ENCODE measurements at regions not wholly inside any gene's neighbourhood (a gene's known extent, or its start where the extent isn't known, plus 50 kb on each side); places are given as distances from the start of the nearest gene placed in this dataset.

GRCh38 chr7:68752485-68753178 is 845.6 kb upstream of the AUTS2 start:
- H3K27ac ChIP-seq (ENCODE audit: low read depth) = no peak overlapping the region
- DNase-seq (ENCODE audit: low spot score) = no peak
- H3K36me3 ChIP-seq (ENCODE audit: insufficient read depth) = no peaks in the 10 kb centered on the region
- no peaks in the 10 kb centered on the region for H3K27me3 ChIP-seq (ENCODE audit: insufficient read depth)
- H3F3A ChIP-seq (replicated peaks; ENCODE audit: low read depth) = no peaks in the 10 kb centered on the region
- H2AFZ ChIP-seq = no peak overlapping the region
- H3K4me1 Mint-ChIP-seq = no peaks in the 10 kb centered on the region
- no peaks in the 10 kb centered on the region for H3K9me2 ChIP-seq (ENCODE audit: insufficient read depth)
- no peaks in the 10 kb centered on the region for H4K20me1 ChIP-seq (replicated peaks; ENCODE audit: insufficient read depth)
- H3K36me3 Mint-ChIP-seq (ENCODE audit: low read depth) = peaks cover 48% of the 10 kb centered on the region
- no peak overlapping the region for H3K4me3 Mint-ChIP-seq
- H3K4me3 ChIP-seq = no peak overlapping the region
- H3K4me1 ChIP-seq (ENCODE audit: insufficient read depth) = no peaks in the 10 kb centered on the region
- peaks cover 99% of the 10 kb centered on the region for H3K9me3 Mint-ChIP-seq
- no peaks in the 10 kb centered on the region for H3K79me2 ChIP-seq (replicated peaks; ENCODE audit: insufficient read depth)
- peaks cover 10% of the 10 kb centered on the region for H3K27me3 Mint-ChIP-seq (ENCODE audit: insufficient read depth, low read depth, poor library complexity)
- TF ChIP-seq STAT1 (IDR thresholded peaks at IDR 0.05; ENCODE audit: unreplicated experiment) (no peak), CREB1 (CRISPR knock-in tag; IDR thresholded peaks at IDR 0.05; ENCODE audit: low read depth) (no peak), REST (IDR thresholded peaks at IDR 0.05; ENCODE audit: unreplicated experiment) (no peak), NANOG (IDR thresholded peaks at IDR 0.05; ENCODE audit: borderline replicate concordance) (no peak), POLR2AphosphoS5 (IDR thresholded peaks at IDR 0.05; ENCODE audit: low read depth) (no peak), ETS1 (IDR thresholded peaks at IDR 0.05) (no peak), ZNF462 (CRISPR knock-in tag; IDR thresholded peaks at IDR 0.05) (no peak), EZH2phosphoT487 (IDR thresholded peaks at IDR 0.05; ENCODE audit: unreplicated experiment) (no peak), ZNF331 (CRISPR knock-in tag; IDR thresholded peaks at IDR 0.05; ENCODE audit: low read depth) (no peak)
- no peak for ATAC-seq
- H3K27ac Mint-ChIP-seq = no peak overlapping the region
- no peak overlapping the region for H3K4me2 ChIP-seq
